OCI-LY7 (cell line): ENCODE measurements at regions not wholly inside any gene's neighbourhood (a gene's known extent, or its start where the extent isn't known, plus 50 kb on each side); places are given as distances from the start of the nearest gene placed in this dataset.
"Not testable (repeated sequence)": the region's sequence is repeated elsewhere in the genome, so short reads cannot be mapped to it uniquely, and the experiment has no call there.

Source experiments
- BruUV-seq: library from RNA; stranded (reverse); fragments of 400-500 nt; replicated peaks from 2 replicates; lab custom pipeline; 2021; lab: Mats Ljungman, UMichigan
- CTCF ChIA-PET: fragments of 300-600 bp; sonication (Branson Sonifier 250); formaldehyde crosslinking; loops from one replicate; lab custom pipeline; 2022; ENCODE audit warnings: antibody characterized with exemption; ENCODE audit not compliant: unreplicated experiment; lab: Charles Lee
- POLR2A ChIA-PET: fragments of 300-600 bp; sonication (Branson Sonifier 250); formaldehyde crosslinking; loops from one replicate; lab custom pipeline; 2022; ENCODE audit warnings: antibody characterized with exemption; lab: Charles Lee
- DNase-seq: peaks from one replicate; pipeline ENCODE4 v3.0.0-alpha.2; 2015; ENCODE audit warnings: low spot score
- H2AFZ ChIP-seq: fragments of 200-600 bp; sonication (generic), shearing (Covaris generic); 2 replicates; pipeline ENCODE4 v1.6.1; 2014; ENCODE audit warnings: mild to moderate bottlenecking, antibody characterized with exemption, low read length, moderate library complexity
- H3K27ac ChIP-seq: fragments of 200-600 bp; sonication (generic); 2 replicates; pipeline ENCODE4 v1.5.1; 2014; ENCODE audit warnings: mixed run types, low read depth, mild to moderate bottlenecking, moderate library complexity, low read length, inconsistent platforms; ENCODE audit not compliant: poor library complexity, severe bottlenecking
- H3K36me3 ChIP-seq: fragments of 200-600 bp; sonication (generic); 2 replicates; pipeline ENCODE4 v1.6.1; 2014; ENCODE audit warnings: mild to moderate bottlenecking, antibody characterized with exemption, low read length, moderate library complexity, mixed read lengths; ENCODE audit not compliant: insufficient read depth
- H3K4me1 ChIP-seq: fragments of 200-600 bp; sonication (generic); 2 replicates; pipeline ENCODE4 v1.5.1; 2014; ENCODE audit warnings: mild to moderate bottlenecking, low read length; ENCODE audit not compliant: insufficient read depth, poor library complexity, severe bottlenecking
- H3K4me2 ChIP-seq: fragments of 200-600 bp; sonication (generic); 2 replicates; pipeline ENCODE4 v1.6.1; 2014; ENCODE audit warnings: mild to moderate bottlenecking, low read length
- H3K4me3 ChIP-seq: fragments of 200-600 bp; sonication (generic); 2 replicates; pipeline ENCODE4 v1.5.1; 2014; ENCODE audit warnings: mild to moderate bottlenecking, low read depth, low read length; ENCODE audit not compliant: poor library complexity, severe bottlenecking
- H3K79me2 ChIP-seq: fragments of 200-600 bp; sonication (generic); 2 replicates; pipeline ENCODE4 v1.6.1; 2016; ENCODE audit warnings: low read depth, mild to moderate bottlenecking, low read length, moderate library complexity, mixed read lengths; ENCODE audit not compliant: insufficient read depth
- H3K9me2 ChIP-seq: fragments of 200-600 bp; sonication (generic); 2 replicates; pipeline ENCODE4 v1.6.1; 2016; ENCODE audit warnings: mild to moderate bottlenecking, low read length, mixed read lengths; ENCODE audit not compliant: insufficient read depth
- H3K9me3 ChIP-seq: fragments of 200-600 bp; sonication (generic); 2 replicates; pipeline ENCODE4 v1.6.1; 2014; ENCODE audit warnings: mild to moderate bottlenecking, mixed run types, low read length, mixed read lengths
- H4K20me1 ChIP-seq: fragments of 200-600 bp; sonication (generic); 2 replicates; pipeline ENCODE4 v1.6.1; 2014; ENCODE audit warnings: mild to moderate bottlenecking, antibody characterized with exemption, low read length, moderate library complexity, mixed read lengths; ENCODE audit not compliant: insufficient read depth
- CTCF ChIP-seq: fragments of 200-600 bp; sonication (generic); conservative IDR thresholded peaks from 2 replicates; pipeline ENCODE4 v1.5.1; 2014; ENCODE audit warnings: mild to moderate bottlenecking, antibody characterized with exemption, low read length, moderate library complexity, mixed read lengths
- EZH2phosphoT487 ChIP-seq: fragments of 200-600 bp; sonication (generic); IDR thresholded peaks from 2 replicates; pipeline ENCODE4 v1.6.1; 2018; ENCODE audit warnings: low read depth, borderline replicate concordance, mild to moderate bottlenecking, mixed run types, antibody characterized with exemption, low read length, moderate library complexity, mixed read lengths
- intact Hi-C: fragments of 100-400 bp; cut with micrococcal nuclease; formaldehyde crosslinking; loops from one replicate; pipeline ENCODE4 v1.10.0; 2022; ENCODE audit not compliant: unreplicated experiment

- TF ChIP-seq EZH2phosphoT487 (no peak), CTCF (no peak)
- H3K4me3 ChIP-seq, result no peak overlapping the region
- no peak overlapping the region for H3K27ac ChIP-seq
- CTCF ChIA-PET, result no interaction called here
- H3K4me2 ChIP-seq, result no peak overlapping the region
- H3K4me1 ChIP-seq, result no peaks in the 10 kb centered on the region
- intact Hi-C loops, result no loop called here
- no peaks in the 10 kb centered on the region for H3K79me2 ChIP-seq
- H3K36me3 ChIP-seq, result no peaks in the 10 kb centered on the region
- no peaks in the 10 kb centered on the region for H3K9me2 ChIP-seq
- no peaks in the 10 kb centered on the region for H3K9me3 ChIP-seq
- H2AFZ ChIP-seq, result no peak overlapping the region
- no peak for DNase-seq
- POLR2A ChIA-PET, result interaction anchor here (0.8 kb wide), 1 partner anchor 16 kb away, joined by 6 read pairs; no protein-coding TSS in a partner anchor
- H4K20me1 ChIP-seq, result no peaks in the 10 kb centered on the region
- no TSS peak for BruUV-seq
These were observed 145.0 kb downstream of the PSAT1 start for GRCh38 chr9:78441822-78442431.

- H3K4me1 ChIP-seq, CTCF ChIA-PET, H3K9me3 ChIP-seq, BruUV-seq, H3K4me3 ChIP-seq, H3K4me2 ChIP-seq, H3K9me2 ChIP-seq, H4K20me1 ChIP-seq, H3K79me2 ChIP-seq, H3K36me3 ChIP-seq, H2AFZ ChIP-seq, intact Hi-C loops, H3K27ac ChIP-seq, DNase-seq: not testable (repeated sequence)
- POLR2A ChIA-PET, result interaction anchor here (0.6 kb wide), 1 partner anchor 14 kb away, joined by 3 read pairs; no protein-coding TSS in a partner anchor
These were observed 145.7 kb downstream of the PSAT1 start for GRCh38 chr9:78442577-78442976.

GRCh38 chr9:78443946-78444345 lies 147.0 kb downstream of the PSAT1 start:
- ChIA-PET CTCF (no interaction called here), POLR2A (no interaction called here)
- intact Hi-C loops, result no loop called here
- Histone ChIP-seq H3K4me3 (no peak overlapping the region), H3K36me3 (no peaks in the 10 kb centered on the region), H3K4me1 (no peaks in the 10 kb centered on the region), H3K9me2 (no peaks in the 10 kb centered on the region), H3K9me3 (no peaks in the 10 kb centered on the region), H4K20me1 (no peaks in the 10 kb centered on the region), H2AFZ (no peak overlapping the region), H3K79me2 (no peaks in the 10 kb centered on the region), H3K4me2 (no peak overlapping the region), H3K27ac (no peak overlapping the region)
- BruUV-seq, result no TSS peak
- TF ChIP-seq CTCF (no peak), EZH2phosphoT487 (no peak)
- DNase-seq, result no peak
